BJ (cell line): ENCODE measurements at regions not wholly inside any gene's neighbourhood (a gene's known extent, or its start where the extent isn't known, plus 50 kb on each side); places are given as distances from the start of the nearest gene placed in this dataset.

Source experiments
- CTCF ChIA-PET: fragments of 350-600 bp; formaldehyde crosslinking; extraction: SDS; loops from one replicate; lab custom pipeline; 2021; ENCODE audit warnings: antibody characterized with exemption, inconsistent platforms; lab: Yijun Ruan, JAX
- POLR2A ChIA-PET: fragments of 300-600 bp; sonication (Branson Sonifier 250); formaldehyde crosslinking; extraction: SDS; loops from one replicate; lab custom pipeline; 2021; ENCODE audit warnings: antibody characterized with exemption; lab: Charles Lee
- DNase-seq: peaks from one replicate; pipeline ENCODE4 v3.0.0-alpha.2; 2011; ENCODE audit warnings: low read depth
- H3K27me3 ChIP-seq: 2 replicates; pipeline ENCODE4 v1.6.0; 2011; ENCODE audit warnings: low read length; ENCODE audit not compliant: control insufficient read depth, insufficient read depth
- H3K36me3 ChIP-seq: 2 replicates; pipeline ENCODE4 v1.5.1; 2011; ENCODE audit warnings: low read length; ENCODE audit not compliant: control insufficient read depth, insufficient read depth
- H3K4me3 ChIP-seq: 2 replicates; pipeline ENCODE4 v1.5.1; 2011; ENCODE audit warnings: low read depth, mild to moderate bottlenecking, control low read depth, low read length
- TF ChIP-seq, protein P1 (sequence below): IDR thresholded peaks from 2 replicates; pipeline ENCODE4 v1.5.1; 2011; ENCODE audit warnings: low read depth, mild to moderate bottlenecking, control low read depth, inconsistent platforms, low read length, moderate library complexity; ENCODE audit not compliant: insufficient read depth

DNA sequence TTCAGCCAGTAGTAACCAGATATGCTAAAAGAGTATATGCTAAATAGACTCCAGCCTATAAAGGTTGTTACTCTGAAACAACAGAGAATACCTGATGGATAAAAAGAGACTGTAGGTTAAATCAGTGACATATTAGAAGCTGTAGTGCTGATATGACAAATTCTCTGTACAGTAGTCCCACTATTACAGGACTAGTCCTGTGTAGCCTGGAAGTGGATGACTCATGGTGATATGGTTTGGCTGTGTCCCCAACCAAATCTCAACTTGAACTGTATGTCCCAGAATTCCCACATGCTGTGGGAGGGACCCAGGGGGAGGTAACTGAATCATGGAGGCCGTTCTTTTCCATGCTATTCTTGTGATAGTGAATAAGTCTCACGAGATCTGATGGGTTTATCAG is 276.2 kb upstream of the POU5F2 start:
- no peak overlapping the region for H3K4me3 ChIP-seq
- no peaks in the 10 kb centered on the region for H3K27me3 ChIP-seq
- ChIA-PET POLR2A (no interaction called here), CTCF (no interaction called here)
- TF ChIP-seq, protein P1, sequence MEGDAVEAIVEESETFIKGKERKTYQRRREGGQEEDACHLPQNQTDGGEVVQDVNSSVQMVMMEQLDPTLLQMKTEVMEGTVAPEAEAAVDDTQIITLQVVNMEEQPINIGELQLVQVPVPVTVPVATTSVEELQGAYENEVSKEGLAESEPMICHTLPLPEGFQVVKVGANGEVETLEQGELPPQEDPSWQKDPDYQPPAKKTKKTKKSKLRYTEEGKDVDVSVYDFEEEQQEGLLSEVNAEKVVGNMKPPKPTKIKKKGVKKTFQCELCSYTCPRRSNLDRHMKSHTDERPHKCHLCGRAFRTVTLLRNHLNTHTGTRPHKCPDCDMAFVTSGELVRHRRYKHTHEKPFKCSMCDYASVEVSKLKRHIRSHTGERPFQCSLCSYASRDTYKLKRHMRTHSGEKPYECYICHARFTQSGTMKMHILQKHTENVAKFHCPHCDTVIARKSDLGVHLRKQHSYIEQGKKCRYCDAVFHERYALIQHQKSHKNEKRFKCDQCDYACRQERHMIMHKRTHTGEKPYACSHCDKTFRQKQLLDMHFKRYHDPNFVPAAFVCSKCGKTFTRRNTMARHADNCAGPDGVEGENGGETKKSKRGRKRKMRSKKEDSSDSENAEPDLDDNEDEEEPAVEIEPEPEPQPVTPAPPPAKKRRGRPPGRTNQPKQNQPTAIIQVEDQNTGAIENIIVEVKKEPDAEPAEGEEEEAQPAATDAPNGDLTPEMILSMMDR: no peak
- no peaks in the 10 kb centered on the region; the same call in 1 of the 2 replicates for H3K36me3 ChIP-seq
- DNase-seq: no peak

GRCh38 chr5:94010814-94011213 is 269.4 kb upstream of the POU5F2 start:
- H3K4me3 ChIP-seq: no peak overlapping the region
- ChIA-PET POLR2A (no interaction called here), CTCF (no interaction called here)
- H3K27me3 ChIP-seq: no peaks in the 10 kb centered on the region
- TF ChIP-seq, protein P1: no peak
- no peak for DNase-seq
- H3K36me3 ChIP-seq: no peaks in the 10 kb centered on the region

DNA sequence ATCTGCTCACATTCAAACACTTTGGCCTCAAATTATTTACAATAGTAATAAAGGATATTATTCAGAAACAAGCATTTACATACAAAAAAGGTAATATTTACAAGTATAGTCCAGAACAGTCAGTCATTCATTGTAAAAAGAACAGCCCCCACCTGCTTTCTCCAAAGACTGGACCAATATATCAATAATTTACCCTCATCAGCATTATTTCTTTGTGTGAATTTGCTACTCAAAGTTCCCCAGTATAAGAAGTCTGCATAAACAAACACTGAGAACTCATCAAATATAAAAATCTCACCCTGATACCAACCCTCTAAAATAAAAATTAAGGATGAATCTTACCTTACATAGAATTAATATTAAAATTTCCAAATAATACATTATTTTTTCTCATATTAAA is 267.8 kb upstream of the POU5F2 start:
- CTCF ChIA-PET: no interaction called here
- DNase-seq: no peak
- TF ChIP-seq, protein P1: no peak
- Histone ChIP-seq H3K27me3 (no peaks in the 10 kb centered on the region), H3K36me3 (no peaks in the 10 kb centered on the region), H3K4me3 (no peak overlapping the region)
- POLR2A ChIA-PET: no interaction called here

- ChIA-PET POLR2A (no interaction called here), CTCF (no interaction called here)
- H3K4me3 ChIP-seq: no peak overlapping the region
- H3K27me3 ChIP-seq: no peaks in the 10 kb centered on the region
- no peak for DNase-seq
- TF ChIP-seq, protein P1: no peak
- H3K36me3 ChIP-seq: no peaks in the 10 kb centered on the region
These were observed 257.6 kb upstream of the POU5F2 start for GRCh38 chr5:93998951-93999455.

- TF ChIP-seq, protein P1: no peak
- no peak for DNase-seq
- POLR2A ChIA-PET: no interaction called here
These were observed 256.2 kb upstream of the POU5F2 start for GRCh38 chr5:93997562-93997961.

More at GRCh38 chr5:93997562-93997961, 256.2 kb upstream of the POU5F2 start:
- no peak overlapping the region for H3K4me3 ChIP-seq
- no peaks in the 10 kb centered on the region for H3K36me3 ChIP-seq
- CTCF ChIA-PET: no interaction called here
- H3K27me3 ChIP-seq: no peaks in the 10 kb centered on the region
